Stimulated activated CD4-positive, alpha-beta T cell treated with anti-CD3 and anti-CD28 coated beads, Interleukin-4, amount 100 ng/mL, for 4 hours (primary cell): ENCODE measurements at regions not wholly inside any gene's neighbourhood (a gene's known extent, or its start where the extent isn't known, plus 50 kb on each side); places are given as distances from the start of the nearest gene placed in this dataset.

ENCODE experiments used
- DNase-seq, 2 experiments: peaks; one replicate each; pipeline ENCODE4 v3.0.0-alpha.2; 2020

- no peak for DNase-seq
Measured at GRCh38 chr18:24530630-24531111, 70.2 kb downstream of the HRH4 start.

GRCh38 chr18:24534271-24534670, 73.8 kb downstream of the HRH4 start:
- no peak for DNase-seq

- no peak for DNase-seq
Measured at GRCh38 chr18:24534737-24535136, 74.3 kb downstream of the HRH4 start.

- DNase-seq = no peak
Measured at GRCh38 chr18:24535527-24536295, 75.3 kb downstream of the HRH4 start.

GRCh38 chr18:24536326-24536725, 75.9 kb downstream of the HRH4 start:
- DNase-seq = no peak

GRCh38 chr18:24536834-24537233, 76.4 kb downstream of the HRH4 start:
- DNase-seq = no peak

DNA sequence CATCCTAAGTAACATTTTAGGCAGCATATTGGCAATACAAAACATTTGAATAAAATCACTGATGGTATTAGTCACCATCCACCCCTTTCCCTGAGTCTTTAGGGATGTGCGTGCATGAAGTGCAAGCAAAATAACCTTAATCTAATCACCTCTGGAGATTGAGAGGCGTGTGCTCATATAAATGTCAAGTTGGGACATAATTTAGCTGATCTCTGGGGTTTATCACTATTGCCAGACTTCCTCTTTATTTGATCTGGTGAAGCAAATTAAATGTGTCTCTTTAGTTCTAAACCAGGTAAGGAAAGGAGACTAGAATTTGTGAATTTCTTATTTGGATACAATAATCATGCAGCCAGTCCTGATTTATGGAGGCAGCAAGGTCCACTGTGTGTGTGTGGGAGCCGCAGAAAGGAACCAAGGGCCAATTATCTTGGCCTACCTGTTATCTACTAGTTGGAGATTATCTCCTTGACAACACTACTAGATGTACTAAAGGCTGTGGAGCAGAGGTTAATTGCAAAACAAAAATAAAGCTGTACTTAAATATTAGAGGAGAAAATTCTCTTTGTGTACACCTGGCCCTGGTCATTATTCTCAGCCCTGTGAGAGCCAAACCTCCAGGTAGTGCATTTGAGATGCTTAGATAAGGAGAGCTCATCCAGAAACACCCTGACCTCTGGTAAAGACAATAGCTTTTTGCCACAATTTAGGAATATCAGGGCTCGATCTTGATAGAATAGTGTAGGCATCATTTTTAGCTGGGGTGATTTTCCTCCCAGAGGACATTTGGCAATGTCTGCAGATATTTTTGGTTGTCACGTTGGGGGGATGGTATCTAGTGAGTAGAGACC, 78.2 kb downstream of the HRH4 start:
- DNase-seq = no peak

DNA sequence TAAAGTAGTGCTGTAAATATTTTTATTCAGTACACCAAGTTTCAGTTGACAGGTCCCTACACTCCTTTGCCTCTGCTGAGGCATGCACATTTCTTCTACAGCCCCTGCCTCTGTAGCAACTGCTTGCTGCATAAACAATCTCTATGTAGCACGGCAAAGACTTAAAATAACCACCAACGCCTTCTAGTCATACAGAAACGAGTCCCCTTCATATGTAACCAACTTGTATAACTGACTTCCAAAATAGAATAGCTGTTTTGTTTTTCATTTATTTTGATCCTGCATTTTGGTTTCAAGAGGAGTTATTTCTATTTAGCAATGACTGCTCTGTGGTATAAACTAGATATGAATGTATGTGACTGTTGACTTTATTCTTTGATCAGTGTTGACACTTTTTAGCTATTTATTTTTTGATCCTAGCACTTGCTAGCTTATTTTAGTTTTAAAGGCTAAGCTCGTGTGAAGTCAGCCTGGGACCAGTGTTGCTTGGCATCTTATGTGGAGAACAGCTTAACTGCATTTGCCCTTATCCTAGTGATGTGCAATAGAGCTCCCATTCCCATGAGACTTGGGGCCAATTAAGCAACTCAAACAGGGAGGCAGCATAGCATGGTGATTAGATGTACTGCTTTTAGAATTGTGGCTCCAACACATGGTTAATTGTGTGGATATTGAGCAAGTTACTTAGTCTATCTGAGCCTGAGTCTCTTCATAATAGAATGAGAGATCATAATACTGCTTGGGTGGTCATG, 79.6 kb downstream of the HRH4 start:
- no peak for DNase-seq

DNA sequence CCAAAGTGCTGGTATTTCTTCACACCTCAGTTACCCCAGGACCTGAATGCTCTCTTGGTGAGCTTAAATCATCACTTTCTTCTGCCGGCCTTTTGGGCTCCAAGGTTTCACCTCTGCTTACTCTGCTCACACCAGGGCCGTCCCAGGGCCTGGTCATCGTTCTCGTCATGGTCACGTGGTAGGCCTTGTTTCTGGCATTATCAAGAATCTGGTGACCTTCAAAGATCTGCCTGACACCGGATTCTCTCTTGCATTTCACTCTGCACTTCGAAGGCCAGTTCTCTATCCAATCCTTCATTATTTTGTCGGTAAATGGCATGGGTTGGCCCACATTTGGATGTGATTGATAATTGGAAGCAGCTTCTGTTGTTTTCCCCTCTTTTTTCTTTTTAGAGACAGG, 80.5 kb downstream of the HRH4 start:
- no peak for DNase-seq

- no peak for DNase-seq
Measured at GRCh38 chr18:24543086-24543794, 82.8 kb downstream of the HRH4 start.

GRCh38 chr18:24543795-24544498, 83.5 kb downstream of the HRH4 start:
- DNase-seq = no peak

GRCh38 chr18:24544949-24545348, 84.5 kb downstream of the HRH4 start:
- DNase-seq = no peak

GRCh38 chr18:24545651-24546050, 85.2 kb downstream of the HRH4 start:
- DNase-seq = no peak

DNA sequence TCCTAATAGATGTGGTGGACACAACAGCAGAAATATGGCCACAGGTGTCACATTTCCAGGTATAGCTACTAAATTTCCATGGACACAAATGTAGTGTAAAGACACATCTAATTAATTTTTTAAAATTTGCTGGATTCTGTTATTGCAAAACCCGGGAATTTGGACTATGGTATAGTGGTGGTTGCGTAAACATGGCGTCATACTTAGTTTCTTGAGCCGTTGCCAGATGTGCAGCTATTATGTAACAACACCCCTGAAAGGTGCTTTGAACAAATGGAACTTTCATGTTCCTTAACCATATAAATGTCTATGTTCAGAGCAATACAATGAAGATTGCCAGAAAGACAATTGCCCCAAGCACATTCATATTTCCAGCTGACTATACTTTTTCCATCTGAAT, 85.9 kb downstream of the HRH4 start:
- DNase-seq = no peak

DNA sequence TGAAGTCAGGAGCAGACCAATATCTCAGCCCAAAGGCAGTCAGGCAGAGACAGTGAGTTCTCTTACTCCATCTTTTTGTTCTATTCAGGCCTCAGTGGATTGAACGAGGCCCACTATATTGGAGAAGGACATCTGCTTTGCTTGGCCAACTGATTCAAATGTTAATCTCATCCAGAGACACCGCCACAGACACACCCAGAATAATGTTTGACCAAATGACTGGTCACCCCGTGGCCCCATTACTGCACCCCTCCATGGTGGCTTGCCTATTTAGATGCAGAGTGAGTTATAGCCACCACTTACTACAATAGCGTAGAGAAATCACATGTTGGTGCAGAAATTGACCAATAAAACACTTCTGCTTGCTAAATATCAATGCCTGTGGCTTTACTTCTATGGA, 88.1 kb downstream of the HRH4 start:
- no peak for DNase-seq

DNA sequence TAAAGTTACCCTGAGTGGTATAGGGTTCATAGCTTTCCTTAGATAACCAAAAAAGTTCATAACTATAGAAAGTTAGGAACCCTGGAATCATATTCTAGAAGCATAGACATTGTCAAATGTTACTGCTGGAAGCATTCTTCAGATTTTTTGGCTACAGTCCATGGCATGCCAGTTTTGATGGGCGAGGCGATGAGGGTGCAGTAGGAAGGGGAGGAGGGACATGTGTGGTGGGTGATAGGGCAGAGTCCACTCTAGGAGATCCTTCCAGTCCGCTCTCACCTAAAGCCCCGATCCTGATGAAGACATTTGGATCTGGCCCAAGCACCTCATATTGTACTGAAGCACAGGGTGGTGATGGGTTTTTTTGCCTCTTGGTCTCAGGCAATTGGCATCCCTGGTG, 91.8 kb downstream of the HRH4 start:
- DNase-seq = no peak

DNA sequence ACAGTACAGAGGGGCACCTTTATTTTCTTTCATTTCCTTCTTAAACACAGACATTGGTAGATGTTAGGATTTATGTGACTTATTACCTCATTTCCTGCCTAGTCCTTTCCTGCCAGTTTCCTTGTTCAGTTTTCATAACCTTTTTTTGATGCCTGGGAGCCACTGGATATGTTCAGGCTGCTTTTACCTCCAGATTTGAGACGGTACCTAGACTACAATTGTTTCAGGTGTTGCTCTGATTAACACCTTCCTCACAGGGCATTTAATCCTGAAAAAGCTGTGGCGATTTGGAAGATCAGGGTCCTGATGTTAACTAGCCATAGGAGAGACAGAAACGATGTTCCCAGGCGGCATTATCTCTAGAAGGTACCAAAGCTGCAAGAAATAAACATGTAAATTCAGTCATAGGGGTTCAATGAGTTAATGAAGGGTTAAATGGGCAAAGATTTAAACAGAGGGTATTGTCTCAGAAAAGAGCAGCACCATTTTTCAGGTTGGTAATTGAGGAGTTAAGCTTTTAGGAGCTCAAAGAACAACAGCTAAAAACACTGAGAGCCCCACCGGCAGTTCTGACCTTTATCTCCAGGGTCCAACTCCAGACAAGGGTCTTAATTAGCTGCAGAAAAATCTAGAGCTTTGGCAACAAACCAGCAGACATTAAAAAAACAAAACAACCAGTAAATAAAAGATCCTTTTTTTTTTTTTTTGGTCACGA, 93.3 kb downstream of the HRH4 start:
- no peak for DNase-seq

GRCh38 chr18:24558403-24558802, 98.0 kb downstream of the HRH4 start:
- DNase-seq = no peak

- DNase-seq = no peak
Measured at GRCh38 chr18:24559526-24559925, 99.1 kb downstream of the HRH4 start.

- DNase-seq = no peak
Measured at GRCh38 chr18:24560511-24560981, 100.1 kb downstream of the HRH4 start.

- no peak for DNase-seq
Measured at GRCh38 chr18:24561369-24561965, 101.0 kb downstream of the HRH4 start.
